Lower leg skin (tissue), 3 donors: ENCODE measurements at regions not wholly inside any gene's neighbourhood (a gene's known extent, or its start where the extent isn't known, plus 50 kb on each side); places are given as distances from the start of the nearest gene placed in this dataset.

ENCODE experiments used
- POLR2A ChIP-seq, 2 donors: fragments of 450-650 bp; IDR thresholded peaks; one replicate each; pipeline ENCODE4 v1.6.1; 2016 to 2017; ENCODE audit warnings: antibody characterized with exemption in 2 of 2, mild to moderate bottlenecking in 1 of 2, moderate library complexity in 1 of 2
- TF ChIP-seq, protein P1 (sequence below), 3 donors: fragments of 450-650 bp; IDR thresholded peaks; one replicate each; pipeline ENCODE4 v1.5.1; 2016; ENCODE audit warnings: antibody characterized with exemption in 3 of 3, mild to moderate bottlenecking in 3 of 3, moderate library complexity in 2 of 3

DNA sequence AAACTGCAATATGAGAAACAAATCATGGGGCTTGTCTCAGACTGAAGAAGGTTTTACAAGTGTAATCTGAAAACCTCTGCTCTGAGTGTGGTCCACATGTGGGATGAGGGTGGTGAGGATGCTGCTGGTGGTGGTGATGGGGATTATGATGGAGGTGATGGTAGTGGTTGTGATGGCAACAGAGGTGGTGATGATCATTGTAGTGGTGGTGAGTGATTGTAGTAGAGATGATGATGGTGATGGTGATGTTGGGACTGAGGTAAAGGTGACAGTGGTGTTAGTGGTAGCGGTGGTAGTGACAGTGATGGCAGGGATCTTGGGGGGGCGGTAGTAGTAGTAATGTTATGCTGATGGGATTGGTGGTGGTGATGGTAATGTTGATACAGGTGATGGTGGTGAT is 217.8 kb downstream of the ANAPC1 start:
- TF ChIP-seq POLR2A (IDR thresholded peaks at IDR 0.05): no peak
- TF ChIP-seq, protein P1, sequence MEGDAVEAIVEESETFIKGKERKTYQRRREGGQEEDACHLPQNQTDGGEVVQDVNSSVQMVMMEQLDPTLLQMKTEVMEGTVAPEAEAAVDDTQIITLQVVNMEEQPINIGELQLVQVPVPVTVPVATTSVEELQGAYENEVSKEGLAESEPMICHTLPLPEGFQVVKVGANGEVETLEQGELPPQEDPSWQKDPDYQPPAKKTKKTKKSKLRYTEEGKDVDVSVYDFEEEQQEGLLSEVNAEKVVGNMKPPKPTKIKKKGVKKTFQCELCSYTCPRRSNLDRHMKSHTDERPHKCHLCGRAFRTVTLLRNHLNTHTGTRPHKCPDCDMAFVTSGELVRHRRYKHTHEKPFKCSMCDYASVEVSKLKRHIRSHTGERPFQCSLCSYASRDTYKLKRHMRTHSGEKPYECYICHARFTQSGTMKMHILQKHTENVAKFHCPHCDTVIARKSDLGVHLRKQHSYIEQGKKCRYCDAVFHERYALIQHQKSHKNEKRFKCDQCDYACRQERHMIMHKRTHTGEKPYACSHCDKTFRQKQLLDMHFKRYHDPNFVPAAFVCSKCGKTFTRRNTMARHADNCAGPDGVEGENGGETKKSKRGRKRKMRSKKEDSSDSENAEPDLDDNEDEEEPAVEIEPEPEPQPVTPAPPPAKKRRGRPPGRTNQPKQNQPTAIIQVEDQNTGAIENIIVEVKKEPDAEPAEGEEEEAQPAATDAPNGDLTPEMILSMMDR (IDR thresholded peaks at IDR 0.05): no peak
